IMR-90 (cell line): ENCODE measurements at regions not wholly inside any gene's neighbourhood (a gene's known extent, or its start where the extent isn't known, plus 50 kb on each side); places are given as distances from the start of the nearest gene placed in this dataset.

Experiments used
- MXI1 ChIP-seq: IDR thresholded peaks from 2 replicates; pipeline ENCODE4 v1.6.1; 2012; ENCODE audit warnings: low read depth, mild to moderate bottlenecking, low read length, moderate library complexity, borderline replicate concordance
- POLR2A ChIP-seq: IDR thresholded peaks from 2 replicates; pipeline ENCODE4 v1.6.1; 2012; ENCODE audit warnings: mild to moderate bottlenecking, low read depth, low read length
- RAD21 ChIP-seq: IDR thresholded peaks from 2 replicates; pipeline ENCODE4 v1.6.1; 2012; ENCODE audit warnings: low read length, improper control_type of control experiment

- no peak for TF ChIP-seq RAD21
- TF ChIP-seq POLR2A: no peak
- no peak for TF ChIP-seq MXI1
Measured at GRCh38 chr4:22196551-22196950, 248.0 kb upstream of the KCNIP4 start.
